Activated CD4-positive, alpha-beta memory T cell treated with anti-CD3 and anti-CD28 coated beads for 36 hours (primary cell): ENCODE measurements at regions not wholly inside any gene's neighbourhood (a gene's known extent, or its start where the extent isn't known, plus 50 kb on each side); places are given as distances from the start of the nearest gene placed in this dataset.

Experiments used
- CTCF ChIA-PET: fragments of 350-600 bp; sonication (Branson Sonifier 250); formaldehyde crosslinking; loops from one replicate; lab custom pipeline; 2021; ENCODE audit warnings: antibody characterized with exemption, inconsistent platforms; lab: Charles Lee
- POLR2A ChIA-PET: fragments of 350-600 bp; sonication (Branson Sonifier 250); formaldehyde crosslinking; loops from one replicate; lab custom pipeline; 2021; ENCODE audit warnings: antibody characterized with exemption; lab: Charles Lee
- DNase-seq: peaks from one replicate; pipeline ENCODE4 v3.0.0-alpha.2; 2020
- H3K27ac Mint-ChIP-seq: one replicate; pipeline ENCODE4 v1.8.0; 2021; ENCODE audit warnings: mixed read lengths
- H3K27me3 Mint-ChIP-seq: one replicate; pipeline ENCODE4 v1.8.0; 2021; ENCODE audit warnings: mixed read lengths
- H3K36me3 Mint-ChIP-seq: one replicate; pipeline ENCODE4 v1.8.0; 2021; ENCODE audit warnings: mixed read lengths
- H3K4me1 Mint-ChIP-seq: one replicate; pipeline ENCODE4 v1.8.0; 2021; ENCODE audit warnings: low read depth, mixed read lengths
- H3K4me3 Mint-ChIP-seq: one replicate; pipeline ENCODE4 v1.8.0; 2021; ENCODE audit warnings: mild to moderate bottlenecking, mixed read lengths
- H3K9me3 Mint-ChIP-seq: one replicate; pipeline ENCODE4 v1.8.0; 2021; ENCODE audit warnings: mixed read lengths
- intact Hi-C: fragments of 100-400 bp; cut with micrococcal nuclease; formaldehyde crosslinking; loops from one replicate; pipeline ENCODE4 v1.15.1; 2023

DNA sequence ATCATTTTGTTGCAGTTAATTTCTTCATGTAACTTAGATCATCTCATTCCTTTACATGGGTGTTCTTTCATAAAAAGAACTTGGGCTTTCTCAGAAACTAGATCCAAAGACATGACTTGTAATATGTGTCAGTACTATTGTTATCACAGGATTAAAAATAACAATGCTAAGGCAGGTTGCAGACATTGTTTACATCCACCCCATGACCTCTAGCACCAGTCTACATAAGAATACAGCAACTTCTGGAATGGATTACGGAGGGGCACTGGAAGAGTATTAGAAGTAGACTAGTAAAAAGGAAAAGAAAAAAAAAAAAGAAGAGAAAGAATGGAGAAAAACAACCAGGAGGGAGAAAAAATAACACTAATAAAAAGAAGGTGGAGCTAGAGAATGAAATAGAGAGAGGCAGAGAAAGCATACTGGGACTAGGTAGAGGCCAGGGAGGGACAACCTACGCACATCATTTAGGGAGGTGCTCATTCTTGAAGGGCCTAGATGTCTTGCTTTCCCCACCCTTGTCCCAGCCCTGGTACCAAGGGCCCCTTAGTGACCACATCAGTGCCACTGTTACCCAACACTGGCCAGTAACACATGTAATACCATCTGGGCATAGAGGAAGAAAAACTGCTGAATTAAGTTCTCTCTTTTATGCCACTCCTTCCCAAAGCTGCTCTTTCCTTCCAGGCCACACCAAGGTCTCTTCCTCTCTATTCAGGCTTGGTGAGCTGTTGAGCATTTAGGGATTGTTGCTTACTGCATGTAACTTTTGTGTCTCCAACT, 70.6 kb upstream of the KLF7 start:
- ChIA-PET CTCF (no interaction called here), POLR2A (no interaction called here)
- intact Hi-C loops, result loop anchor here (5.0 kb wide), 1 partner anchor 236 kb away; no protein-coding TSS in a partner anchor
- H3K9me3 Mint-ChIP-seq, result no peaks in the 10 kb centered on the region
- H3K27ac Mint-ChIP-seq, result no peak overlapping the region
- no peak overlapping the region for H3K4me3 Mint-ChIP-seq
- H3K27me3 Mint-ChIP-seq, result peaks cover 1% of the 10 kb centered on the region
- peaks cover 23% of the 10 kb centered on the region for H3K4me1 Mint-ChIP-seq
- H3K36me3 Mint-ChIP-seq, result no peaks in the 10 kb centered on the region
- DNase-seq, result no peak

DNA sequence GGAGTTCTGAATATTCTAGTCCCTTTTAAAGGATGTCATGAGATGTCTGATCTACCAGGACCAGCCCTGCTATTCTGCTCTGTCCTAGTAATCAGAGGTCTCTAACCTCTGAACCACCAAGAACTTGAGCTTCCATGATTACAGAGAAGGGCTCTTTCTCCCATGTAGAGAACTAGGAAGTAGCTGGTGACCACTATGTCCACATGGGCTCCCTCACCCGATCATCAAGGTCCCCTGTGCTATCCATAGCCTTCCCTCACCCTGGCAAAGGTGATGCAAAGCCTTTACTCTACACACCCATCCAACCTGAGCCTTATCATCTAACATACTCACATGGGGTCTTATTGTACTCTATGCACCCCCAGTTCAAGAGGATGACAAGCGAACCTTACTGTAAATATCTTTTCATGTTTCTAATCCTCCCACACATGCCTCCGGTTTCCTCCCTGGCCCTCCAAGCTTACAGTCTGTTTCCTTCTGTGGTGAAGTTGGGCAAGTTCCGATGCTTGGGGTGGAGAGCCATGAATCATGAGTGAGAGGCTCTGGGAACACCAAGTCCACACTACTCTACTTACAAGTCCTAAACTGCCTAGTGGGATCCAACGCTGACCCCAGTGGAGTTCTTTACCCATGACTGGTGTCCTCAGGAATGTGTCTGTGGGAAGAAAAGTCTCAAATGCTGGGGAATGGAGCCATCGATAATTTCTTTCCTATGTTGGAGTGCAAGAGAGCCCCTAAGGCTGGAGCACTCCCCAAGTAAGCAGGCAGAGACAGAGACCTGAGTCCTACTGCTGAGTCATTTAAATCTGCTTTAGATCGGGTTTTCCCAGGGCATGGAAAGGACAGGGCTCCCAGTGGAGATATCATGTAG, 73.3 kb upstream of the KLF7 start:
- H3K27me3 Mint-ChIP-seq, result peaks cover 1% of the 10 kb centered on the region
- ChIA-PET POLR2A (interaction anchor here (1.0 to 2.5 kb wide), 4 partner anchors 13 to 291 kb away, joined by 3 to 16 read pairs (median 7); partner anchors contain the start of genes CREB1 and KLF7), CTCF (interaction anchor here (0.6 to 2.9 kb wide), 3 partner anchors 9 to 73 kb away, joined by 3 to 8 read pairs (median 3); partner anchors contain the start of gene KLF7)
- no peak overlapping the region for H3K27ac Mint-ChIP-seq
- intact Hi-C loops, result loop anchor here (1.0 to 5.0 kb wide), 3 partner anchors 47 to 233 kb away; no protein-coding TSS in a partner anchor
- no peaks in the 10 kb centered on the region for H3K9me3 Mint-ChIP-seq
- H3K4me3 Mint-ChIP-seq, result no peak overlapping the region
- peaks cover 25% of the 10 kb centered on the region for H3K4me1 Mint-ChIP-seq
- no peaks in the 10 kb centered on the region for H3K36me3 Mint-ChIP-seq
- DNase-seq, result peak; percentile 69

DNA sequence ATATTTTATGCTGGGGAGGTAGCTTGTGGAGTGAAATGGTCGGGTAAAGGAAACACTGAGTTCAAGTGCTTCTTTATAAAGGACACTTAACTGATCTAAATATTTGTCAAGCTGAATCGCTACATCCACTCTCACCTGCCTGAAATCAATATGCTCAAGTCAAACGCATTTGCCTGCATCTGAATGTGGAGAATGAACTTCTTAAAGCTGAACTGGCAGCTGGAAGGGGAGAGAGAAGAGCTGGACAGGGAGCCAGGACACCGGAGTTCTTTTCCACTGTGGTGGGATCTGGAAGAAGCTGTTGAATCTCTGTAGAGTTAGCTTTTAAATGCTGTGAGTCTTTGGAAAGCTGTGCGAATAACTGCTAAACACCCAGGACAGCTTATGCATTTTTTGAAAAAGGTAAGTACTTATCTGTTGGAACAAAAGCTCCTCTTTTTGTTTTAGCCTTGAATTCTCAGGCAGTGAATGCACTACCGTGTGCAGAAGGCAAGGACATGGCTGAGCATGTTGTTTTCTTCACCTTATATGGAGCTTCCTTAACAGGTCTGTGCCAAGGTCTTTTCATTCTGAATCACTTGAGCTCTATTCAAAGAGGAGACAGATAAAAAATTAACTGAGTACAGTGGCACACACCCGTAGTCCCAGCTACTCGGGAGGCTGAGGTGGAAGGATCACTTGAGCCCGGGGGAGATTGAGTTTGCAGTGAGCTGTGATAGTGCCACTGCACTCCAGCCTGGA, 74.2 kb upstream of the KLF7 start:
- no peaks in the 10 kb centered on the region for H3K9me3 Mint-ChIP-seq
- H3K4me1 Mint-ChIP-seq, result peaks cover 28% of the 10 kb centered on the region
- H3K27ac Mint-ChIP-seq, result no peak overlapping the region
- DNase-seq, result no peak
- ChIA-PET POLR2A (interaction anchor here (1.0 to 2.5 kb wide), 5 partner anchors 14 to 290 kb away, joined by 3 to 16 read pairs (median 3); partner anchors contain the start of genes CREB1 and KLF7), CTCF (interaction anchor here (0.6 to 2.9 kb wide), 7 partner anchors 10 to 233 kb away, joined by 3 to 8 read pairs (median 3); partner anchors contain the start of gene KLF7)
- peaks cover 1% of the 10 kb centered on the region for H3K27me3 Mint-ChIP-seq
- intact Hi-C loops, result loop anchor here (1.0 to 5.0 kb wide), 8 partner anchors 46 to 232 kb away; no protein-coding TSS in a partner anchor
- H3K4me3 Mint-ChIP-seq, result no peak overlapping the region
- no peaks in the 10 kb centered on the region for H3K36me3 Mint-ChIP-seq

DNA sequence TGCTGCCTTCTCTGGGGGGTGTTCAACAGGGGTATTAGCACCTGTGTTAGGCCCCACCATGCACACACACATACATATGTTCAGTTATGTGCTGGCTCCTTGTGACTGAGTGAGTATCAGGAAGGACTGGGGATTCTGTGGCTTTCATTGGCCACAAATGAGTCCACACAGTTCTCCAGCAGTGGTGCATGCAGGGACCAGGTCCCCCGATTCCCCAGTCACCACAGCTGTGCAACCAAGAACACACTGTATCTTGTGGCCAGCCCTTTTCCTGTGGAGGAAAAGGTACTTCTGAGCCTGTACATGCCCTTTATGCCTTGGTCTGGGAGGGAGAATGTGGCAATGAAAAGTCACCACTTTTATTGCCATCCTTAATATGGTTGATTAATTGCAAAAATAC, 74.9 kb upstream of the KLF7 start:
- intact Hi-C loops, result loop anchor here (1.0 to 5.0 kb wide), 12 partner anchors 9 to 193 kb away; no protein-coding TSS in a partner anchor
- no peaks in the 10 kb centered on the region for H3K9me3 Mint-ChIP-seq
- H3K27me3 Mint-ChIP-seq, result peaks cover 1% of the 10 kb centered on the region
- no peaks in the 10 kb centered on the region for H3K36me3 Mint-ChIP-seq
- POLR2A ChIA-PET, result interaction anchor here (0.9 to 2.5 kb wide), 7 partner anchors 15 to 290 kb away, joined by 3 to 16 read pairs (median 3); partner anchors contain the start of genes CREB1 and KLF7
- CTCF ChIA-PET, result interaction anchor here (0.9 to 2.9 kb wide), 6 partner anchors 11 to 233 kb away, joined by 3 to 8 read pairs (median 4); partner anchors contain the start of gene KLF7
- H3K4me3 Mint-ChIP-seq, result no peak overlapping the region
- H3K4me1 Mint-ChIP-seq, result peaks cover 25% of the 10 kb centered on the region
- no peak overlapping the region for H3K27ac Mint-ChIP-seq
- peak; percentile 65 for DNase-seq

DNA sequence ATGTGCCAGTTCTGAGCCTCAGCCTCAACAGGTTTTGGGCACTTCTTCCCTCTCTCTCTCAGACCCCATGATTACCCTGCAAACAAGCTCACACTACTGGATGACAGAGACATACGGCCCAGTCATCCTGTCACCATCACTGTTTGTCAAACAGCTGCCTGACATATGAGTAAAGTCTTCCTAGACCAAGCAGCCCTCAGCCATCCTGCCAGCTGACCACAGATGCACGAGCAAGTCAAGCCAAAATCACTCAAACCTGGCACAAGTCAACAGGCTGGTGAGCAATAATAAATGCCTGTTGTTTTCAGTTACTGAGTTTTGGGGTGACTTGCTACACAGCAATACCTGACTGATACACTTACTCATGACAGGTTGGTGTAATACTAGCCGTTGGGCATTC, 75.5 kb upstream of the KLF7 start:
- H3K27me3 Mint-ChIP-seq, result peaks cover 1% of the 10 kb centered on the region
- ChIA-PET POLR2A (interaction anchor here (0.9 to 2.5 kb wide), 6 partner anchors 15 to 90 kb away, joined by 3 to 16 read pairs (median 4); partner anchors contain the start of gene KLF7), CTCF (interaction anchor here (1.3 to 2.9 kb wide), 2 partner anchors 11 to 16 kb away, joined by 4 to 8 read pairs; no protein-coding TSS in a partner anchor)
- H3K36me3 Mint-ChIP-seq, result no peaks in the 10 kb centered on the region
- intact Hi-C loops, result loop anchor here (1.0 to 5.0 kb wide), 11 partner anchors 10 to 194 kb away; no protein-coding TSS in a partner anchor
- H3K9me3 Mint-ChIP-seq, result no peaks in the 10 kb centered on the region
- H3K4me3 Mint-ChIP-seq, result no peak overlapping the region
- DNase-seq, result peak; percentile 87
- no peak overlapping the region for H3K27ac Mint-ChIP-seq
- H3K4me1 Mint-ChIP-seq, result peaks cover 20% of the 10 kb centered on the region

DNA sequence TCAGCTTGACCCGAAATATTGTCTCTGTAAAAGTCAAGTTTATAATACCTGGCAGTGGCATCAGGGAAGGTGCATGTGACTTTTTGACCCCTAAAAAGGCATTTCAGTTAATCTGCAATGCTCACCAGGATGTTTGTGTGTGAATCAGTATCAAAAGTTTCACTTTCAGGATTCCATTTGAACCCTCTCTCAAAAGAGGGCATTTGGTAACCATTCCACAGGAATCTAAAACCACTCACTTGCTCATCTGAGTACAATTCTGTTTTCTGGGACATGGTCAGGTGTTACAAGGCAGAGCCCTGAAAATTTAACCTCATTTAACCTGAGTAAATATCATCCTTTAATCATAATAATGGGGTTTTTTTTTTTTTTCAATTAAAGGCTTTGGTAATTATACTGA, 77.9 kb upstream of the KLF7 start:
- intact Hi-C loops, result loop anchor here (5.0 kb wide), 2 partner anchors 121 to 196 kb away; no protein-coding TSS in a partner anchor
- H3K9me3 Mint-ChIP-seq, result no peaks in the 10 kb centered on the region
- DNase-seq, result no peak
- H3K4me1 Mint-ChIP-seq, result peaks cover 13% of the 10 kb centered on the region
- no peaks in the 10 kb centered on the region for H3K36me3 Mint-ChIP-seq
- POLR2A ChIA-PET, result no interaction called here
- no peak overlapping the region for H3K4me3 Mint-ChIP-seq
- peaks cover 1% of the 10 kb centered on the region for H3K27me3 Mint-ChIP-seq
- CTCF ChIA-PET, result no interaction called here
- H3K27ac Mint-ChIP-seq, result no peak overlapping the region

DNA sequence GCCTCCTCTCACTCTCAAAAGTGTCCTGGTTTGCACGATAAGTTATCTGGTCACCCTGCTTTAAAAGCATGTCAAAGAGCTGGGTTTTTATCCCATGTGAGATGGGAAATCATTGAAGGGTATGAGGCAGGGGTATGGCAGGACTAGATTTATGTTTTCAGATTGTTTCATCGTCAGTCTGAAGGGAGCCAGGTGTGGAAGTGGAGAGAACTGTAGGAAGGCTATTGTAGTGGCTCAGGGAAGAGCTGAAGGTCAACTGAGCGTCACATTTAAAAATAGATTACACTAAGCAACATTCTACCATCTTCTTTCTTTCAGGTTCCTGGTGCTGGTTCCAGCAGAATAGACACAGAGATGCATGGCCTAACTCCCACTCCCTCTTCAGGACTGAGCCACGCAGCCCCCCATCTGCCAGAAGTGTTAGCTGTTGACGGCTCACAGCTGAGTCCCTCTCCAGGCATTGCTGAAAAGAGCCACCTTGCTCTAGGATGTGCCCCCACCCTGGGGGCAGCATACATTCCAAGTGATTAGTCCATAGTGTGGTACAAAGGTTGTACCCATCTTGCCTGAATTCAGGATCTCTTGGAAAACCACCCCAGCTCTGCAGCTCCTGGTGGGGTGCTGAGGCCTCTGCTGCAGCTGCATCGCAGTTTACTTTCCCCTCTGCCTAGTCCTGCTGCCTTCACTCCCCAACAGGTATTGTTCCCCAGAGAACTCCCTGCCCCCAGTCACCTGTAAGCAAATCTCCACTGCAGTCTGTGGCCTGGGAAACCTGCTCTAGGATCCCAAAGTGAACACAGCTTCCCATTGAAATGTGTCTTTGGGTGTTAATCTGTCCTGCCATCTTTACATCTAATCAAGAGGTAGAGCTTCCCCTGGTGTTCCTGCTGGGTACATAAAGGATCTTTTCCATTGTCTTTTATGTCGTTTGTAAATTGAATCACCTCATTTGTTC, 79.5 kb upstream of the KLF7 start:
- POLR2A ChIA-PET, result no interaction called here
- H3K4me3 Mint-ChIP-seq, result no peak overlapping the region
- intact Hi-C loops, result loop anchor here (5.0 kb wide), 2 partner anchors 123 to 198 kb away; no protein-coding TSS in a partner anchor
- H3K9me3 Mint-ChIP-seq, result no peaks in the 10 kb centered on the region
- no peak for DNase-seq
- H3K36me3 Mint-ChIP-seq, result no peaks in the 10 kb centered on the region
- no peak overlapping the region for H3K27ac Mint-ChIP-seq
- H3K27me3 Mint-ChIP-seq, result no peaks in the 10 kb centered on the region
- H3K4me1 Mint-ChIP-seq, result peaks cover 20% of the 10 kb centered on the region
- CTCF ChIA-PET, result interaction anchor here (1.2 kb wide), 1 partner anchor 31 kb away, joined by 3 read pairs; no protein-coding TSS in a partner anchor

DNA sequence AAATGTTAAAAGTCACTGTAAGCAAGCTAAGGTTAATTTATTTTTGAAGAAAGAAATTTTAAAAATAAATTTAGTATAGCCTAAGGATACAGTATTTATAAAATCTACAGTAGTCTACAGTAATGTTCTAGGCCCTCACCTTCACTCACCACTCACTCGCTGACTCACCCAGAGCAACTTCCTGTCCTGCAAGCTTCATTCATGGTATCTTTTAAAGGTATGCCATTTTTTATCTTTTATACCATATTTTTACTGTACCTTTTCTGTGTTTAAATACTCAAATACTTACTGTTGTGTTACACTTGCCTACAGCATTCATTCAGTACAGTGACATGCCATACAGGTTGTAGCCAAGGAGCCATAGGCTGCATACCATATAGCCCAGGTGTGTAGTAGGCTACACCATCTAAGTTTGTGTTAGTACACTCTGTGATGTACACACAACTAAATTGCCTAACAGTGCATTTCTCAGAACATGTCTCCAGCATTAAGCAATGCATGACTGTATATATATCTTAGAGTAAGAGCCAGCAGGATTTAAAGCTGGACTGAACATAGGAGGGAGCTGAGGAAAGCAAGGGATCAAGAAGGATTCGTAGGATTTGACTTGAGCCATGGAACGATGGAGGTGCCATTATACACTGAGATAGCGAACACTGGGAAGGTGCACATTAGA, 83.1 kb upstream of the KLF7 start:
- DNase-seq, result peak; percentile 26
- Mint-ChIP-seq H3K27me3 (peaks cover 7% of the 10 kb centered on the region), H3K9me3 (no peaks in the 10 kb centered on the region), H3K27ac (no peak overlapping the region), H3K4me1 (peaks cover 42% of the 10 kb centered on the region), H3K36me3 (no peaks in the 10 kb centered on the region), H3K4me3 (no peak overlapping the region)
- intact Hi-C loops, result no loop called here
- ChIA-PET POLR2A (no interaction called here), CTCF (interaction anchor here (0.6 to 0.7 kb wide), 2 partner anchors 19 to 52 kb away, joined by 3 read pairs; no protein-coding TSS in a partner anchor)

DNA sequence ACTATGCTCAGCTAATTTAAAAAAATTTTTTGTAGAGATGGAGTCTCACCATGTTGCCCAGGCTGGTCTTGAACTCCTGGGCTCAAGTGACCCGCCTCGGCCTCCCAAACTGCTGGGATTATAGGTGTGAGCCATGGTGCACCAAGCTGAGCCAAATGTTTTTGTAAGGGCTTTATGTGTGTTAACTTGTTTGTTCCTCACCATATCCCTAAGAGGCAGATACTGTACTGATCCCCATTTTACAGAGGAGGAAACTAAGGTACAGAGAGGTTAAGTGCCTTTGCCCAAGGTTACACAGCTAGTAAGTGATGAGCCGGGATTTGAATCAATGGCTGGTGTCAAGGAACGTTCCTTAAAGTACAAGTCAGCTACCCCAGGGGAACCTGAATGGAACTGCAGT, 85.3 kb upstream of the KLF7 start:
- DNase-seq, result no peak
- H3K27me3 Mint-ChIP-seq, result peaks cover 7% of the 10 kb centered on the region
- intact Hi-C loops, result no loop called here
- H3K9me3 Mint-ChIP-seq, result no peaks in the 10 kb centered on the region
- no peak overlapping the region for H3K4me3 Mint-ChIP-seq
- CTCF ChIA-PET, result interaction anchor here (2.5 kb wide), 1 partner anchor 11 kb away, joined by 6 read pairs; no protein-coding TSS in a partner anchor
- H3K4me1 Mint-ChIP-seq, result peaks cover 56% of the 10 kb centered on the region
- no peaks in the 10 kb centered on the region for H3K36me3 Mint-ChIP-seq
- POLR2A ChIA-PET, result interaction anchor here (0.9 to 1.3 kb wide), 4 partner anchors 25 to 35 kb away, joined by 3 read pairs; no protein-coding TSS in a partner anchor
- peak overlapping the region; percentile 75 for H3K27ac Mint-ChIP-seq
